ENCODE measurements at regions not wholly inside any gene's neighbourhood (a gene's known extent, or its start where the extent isn't known, plus 50 kb on each side); places are given as distances from the start of the nearest gene placed in this dataset.
"Not testable (repeated sequence)": the region's sequence is repeated elsewhere in the genome, so short reads cannot be mapped to it uniquely, and the experiment has no call there.

DNA sequence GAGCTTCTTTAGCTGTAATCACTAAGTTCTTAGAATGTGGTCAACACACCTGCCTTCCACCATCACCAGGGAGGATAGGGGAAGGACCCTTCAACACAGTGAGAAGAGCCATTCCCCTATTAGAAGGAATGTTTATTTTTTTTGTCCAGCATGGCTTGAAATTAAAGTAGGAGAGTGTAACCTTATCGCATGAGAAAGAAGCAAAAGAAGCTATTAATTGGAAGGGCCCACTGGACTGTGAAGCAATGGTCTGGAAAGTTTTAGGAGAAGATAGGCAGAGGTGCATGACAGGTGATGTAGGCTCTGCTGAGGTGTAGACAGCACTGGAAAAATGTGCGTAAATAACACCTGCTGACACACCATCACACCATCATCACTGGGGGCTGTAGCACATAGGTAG is 1526.0 kb downstream of the MAT2B start:
- DNase-seq: no peak

DNA sequence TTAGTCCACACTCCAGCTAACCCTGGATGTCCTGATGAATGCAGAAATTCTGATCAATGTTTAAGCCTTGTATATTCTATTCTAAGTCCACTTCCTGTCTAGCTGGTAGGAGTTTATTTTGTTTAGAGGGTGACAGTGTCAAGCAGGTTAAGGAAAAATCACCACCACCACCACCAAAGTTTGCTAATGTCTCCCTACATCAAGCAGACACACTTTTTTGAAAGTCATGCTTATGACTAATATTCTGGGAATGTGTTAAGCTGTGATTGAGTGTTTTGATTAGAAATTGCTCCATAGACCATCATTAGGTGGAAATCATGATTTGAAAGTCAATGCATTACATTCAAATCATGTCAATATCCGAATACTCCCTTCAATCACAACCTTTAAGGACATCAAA is 1530.1 kb downstream of the MAT2B start:
- no peak for DNase-seq

DNA sequence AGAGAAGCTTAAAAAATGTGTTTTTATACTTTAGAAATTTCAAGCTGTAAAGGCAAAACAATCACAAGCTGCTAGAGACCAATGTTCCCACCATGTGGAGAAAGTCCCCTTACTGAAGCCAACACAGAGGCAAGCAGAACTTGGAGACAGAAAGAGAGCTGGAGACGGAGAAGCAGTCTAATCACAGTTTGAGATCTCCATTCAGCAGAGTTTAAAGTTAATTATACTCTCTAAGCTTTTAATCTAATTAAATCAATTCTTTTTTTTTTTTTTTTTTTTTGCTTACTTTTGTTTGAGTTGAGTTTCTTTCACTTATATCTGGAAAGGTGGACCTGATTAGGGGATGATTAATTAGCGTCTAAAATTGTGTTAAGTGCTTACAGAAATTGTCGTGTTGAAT is 1534.3 kb downstream of the MAT2B start:
- no peak for DNase-seq

GRCh38 chr5:165045941-165046340 is 1540.5 kb downstream of the MAT2B start:
- not testable (repeated sequence) for DNase-seq

GRCh38 chr5:165055476-165055875 is 1550.1 kb downstream of the MAT2B start:
- DNase-seq: no peak

DNA sequence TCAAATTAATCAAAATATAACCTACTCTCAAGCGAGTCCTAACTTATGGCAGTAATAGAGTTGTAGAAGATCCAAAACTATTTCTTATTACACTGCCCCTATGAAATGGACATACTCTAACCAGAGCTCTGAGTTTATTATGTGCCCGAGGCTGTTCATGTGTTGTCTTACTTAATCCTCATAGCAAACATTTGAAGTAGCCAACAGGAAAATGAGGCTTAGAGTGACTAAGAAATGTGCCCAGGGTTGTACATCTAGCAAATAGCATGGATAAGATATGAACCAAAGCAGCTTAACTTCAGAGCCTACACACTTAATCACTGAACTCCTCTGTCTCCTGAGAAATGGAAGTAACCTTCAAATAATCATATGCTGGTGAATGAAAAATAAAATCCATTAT is 1551.7 kb downstream of the MAT2B start:
- DNase-seq: no peak

DNA sequence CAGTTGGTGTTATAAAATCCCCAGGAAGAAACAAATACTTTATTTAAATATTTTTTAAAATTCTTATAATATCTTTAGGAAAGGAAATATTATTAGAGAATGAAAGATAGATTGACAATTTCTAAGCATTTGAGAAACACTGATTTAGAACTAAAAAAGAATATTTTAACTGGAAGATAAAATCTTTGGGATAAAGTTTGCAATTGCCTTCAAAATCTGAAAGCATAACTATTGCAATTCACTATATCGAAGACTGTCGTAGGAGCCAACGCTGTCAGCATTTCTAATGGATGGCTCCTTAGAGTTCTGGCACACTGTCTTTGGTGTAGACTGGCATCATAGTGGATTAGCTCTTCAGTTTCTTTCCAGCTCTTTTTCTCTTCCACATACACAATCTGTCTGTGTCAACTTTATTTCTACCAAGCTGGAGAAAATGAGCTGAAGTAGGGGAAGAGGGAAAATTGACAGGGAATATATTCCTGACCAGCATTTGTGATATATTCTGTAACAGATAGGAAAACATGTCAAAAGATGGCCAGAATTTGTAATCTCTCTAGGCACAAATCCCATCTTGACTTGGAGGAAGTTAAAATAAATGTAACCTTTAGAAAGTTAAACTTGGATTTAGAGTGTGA is 1561.4 kb downstream of the MAT2B start:
- no peak for DNase-seq

GRCh38 chr5:165076686-165077085 is 1571.3 kb downstream of the MAT2B start:
- DNase-seq: no peak

DNA sequence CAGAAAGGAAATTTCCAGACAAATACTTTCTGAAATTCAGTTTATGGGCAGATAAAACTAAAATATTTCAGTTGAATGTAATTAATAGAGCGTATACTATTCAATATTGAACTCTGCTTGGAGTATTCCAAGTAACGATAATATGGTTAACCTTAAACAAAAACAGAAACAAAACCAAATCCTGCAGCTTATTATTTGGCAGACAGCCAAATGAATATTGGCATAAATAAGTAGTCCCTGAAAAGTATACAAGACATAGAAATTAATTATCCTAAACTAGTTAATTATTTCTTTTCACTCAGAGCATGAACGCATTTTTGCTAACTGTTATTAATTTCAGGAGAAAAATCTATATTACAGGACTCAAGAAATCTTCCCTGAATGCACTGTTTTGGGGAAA is 1574.0 kb downstream of the MAT2B start:
- DNase-seq: no peak

DNA sequence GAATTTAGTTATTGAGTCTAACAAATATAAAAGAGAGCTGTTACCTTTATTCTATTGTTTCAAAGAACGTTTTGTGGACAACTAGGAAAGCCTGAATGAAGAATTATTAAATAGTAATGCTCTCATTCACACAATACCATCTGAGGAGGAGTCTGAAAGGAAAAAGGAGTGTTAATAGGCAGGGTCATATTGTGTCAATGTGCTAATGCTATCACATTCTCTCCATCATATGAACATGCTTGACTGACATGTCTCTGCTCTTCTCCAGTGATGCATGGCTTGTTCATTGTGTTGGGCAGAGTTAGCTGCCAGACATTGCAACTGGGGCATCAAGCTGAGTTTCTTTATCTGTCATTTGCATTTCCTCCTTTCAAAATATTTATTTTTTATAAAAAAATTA is 1578.0 kb downstream of the MAT2B start:
- DNase-seq: no peak

DNA sequence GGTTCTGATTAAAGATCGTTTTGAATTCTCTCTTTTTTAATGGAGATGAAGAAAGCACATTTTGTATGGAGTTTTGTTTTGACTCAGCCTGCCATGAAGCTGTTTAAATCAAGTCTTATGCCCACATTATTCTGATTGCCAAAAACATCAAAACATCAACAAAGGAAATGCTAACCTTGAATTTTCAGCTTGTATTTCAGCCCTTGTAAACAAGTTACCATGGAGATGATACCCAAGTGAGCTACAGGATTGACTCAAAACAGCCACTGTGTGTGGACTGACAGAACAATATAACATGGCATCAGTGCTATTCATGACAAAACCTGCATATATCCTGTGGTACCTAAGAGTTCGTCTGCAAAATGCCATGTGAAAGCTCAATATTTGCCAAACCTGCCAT is 1581.0 kb downstream of the MAT2B start:
- DNase-seq: no peak

DNA sequence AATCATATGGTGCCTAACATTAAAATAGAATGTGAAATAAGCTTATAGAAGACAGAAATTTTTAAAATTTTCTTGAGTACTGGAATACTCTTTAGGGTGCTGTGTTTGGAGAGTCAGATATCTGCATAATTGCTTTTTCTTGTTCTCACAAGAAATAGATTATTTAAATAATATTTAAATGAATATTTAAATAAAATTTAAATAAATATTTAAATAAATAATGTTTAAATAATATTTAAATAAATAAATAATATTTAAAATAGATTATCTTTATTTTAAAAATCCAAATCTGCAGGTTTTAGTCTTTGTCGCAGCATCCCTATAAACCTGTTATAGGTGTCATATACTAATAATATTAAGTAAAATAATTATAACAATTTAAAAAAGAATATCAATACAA is 1589.4 kb downstream of the MAT2B start:
- DNase-seq: no peak

DNA sequence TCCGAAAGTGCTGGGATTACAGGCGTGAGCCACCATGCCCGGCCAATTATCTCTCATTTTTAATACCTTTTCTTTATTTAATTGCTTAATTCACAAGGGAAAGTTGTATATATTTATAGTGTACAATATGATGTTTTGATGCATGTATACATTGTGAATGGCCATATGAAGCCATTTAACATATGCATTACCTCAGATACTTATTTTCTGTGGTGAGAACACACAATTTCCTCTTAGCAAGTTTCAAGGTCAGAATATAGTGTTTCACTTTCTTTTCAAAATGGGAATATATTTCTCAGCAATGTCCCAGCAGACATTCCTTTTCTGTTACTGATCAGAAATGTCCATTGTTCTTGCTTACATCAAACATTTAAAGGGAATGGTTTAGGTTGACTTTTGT is 1596.3 kb downstream of the MAT2B start:
- no peak for DNase-seq

GRCh38 chr5:165104611-165105010 is 1599.2 kb downstream of the MAT2B start:
- no peak for DNase-seq

DNA sequence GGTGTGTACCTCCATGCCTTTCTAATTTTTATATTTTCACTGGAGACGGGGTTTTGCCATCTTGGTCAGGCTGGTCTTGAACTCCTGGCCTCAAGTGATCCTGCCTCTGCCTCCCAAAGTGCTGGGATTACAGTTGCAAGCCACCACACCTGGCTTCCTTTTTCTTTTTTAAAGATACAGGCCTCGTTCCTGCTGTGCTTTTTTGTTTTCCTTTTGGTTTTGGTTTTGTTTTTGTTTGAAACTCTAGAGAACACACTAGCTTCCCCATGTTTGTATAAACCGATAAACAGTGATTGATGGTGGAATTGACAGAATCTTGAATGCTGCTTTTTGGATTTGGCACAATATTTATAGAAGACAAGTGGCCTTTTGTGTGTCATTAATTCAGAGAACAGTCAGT is 1603.4 kb downstream of the MAT2B start:
- no peak for DNase-seq

- no peak for DNase-seq
Observed at GRCh38 chr5:165119175-165119574, 1613.8 kb downstream of the MAT2B start.

DNA sequence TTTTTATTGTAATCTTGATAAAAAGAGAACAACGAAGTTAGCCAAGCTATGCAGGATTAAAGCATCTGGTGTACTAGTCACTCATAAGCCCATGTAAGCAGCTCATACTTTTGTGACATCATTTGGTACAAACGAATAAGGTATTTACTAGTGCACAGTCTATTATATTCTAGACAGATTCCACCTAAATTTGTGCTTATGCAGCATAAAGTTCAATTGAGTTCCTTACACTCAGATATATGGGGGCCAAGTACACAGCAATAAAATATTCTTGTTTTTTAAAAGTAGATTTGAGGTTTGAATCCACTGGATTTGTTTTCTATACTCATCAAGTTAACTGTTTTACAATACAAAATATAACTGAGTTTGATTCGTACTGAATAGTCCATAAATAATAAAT is 1621.2 kb downstream of the MAT2B start:
- no peak for DNase-seq

DNA sequence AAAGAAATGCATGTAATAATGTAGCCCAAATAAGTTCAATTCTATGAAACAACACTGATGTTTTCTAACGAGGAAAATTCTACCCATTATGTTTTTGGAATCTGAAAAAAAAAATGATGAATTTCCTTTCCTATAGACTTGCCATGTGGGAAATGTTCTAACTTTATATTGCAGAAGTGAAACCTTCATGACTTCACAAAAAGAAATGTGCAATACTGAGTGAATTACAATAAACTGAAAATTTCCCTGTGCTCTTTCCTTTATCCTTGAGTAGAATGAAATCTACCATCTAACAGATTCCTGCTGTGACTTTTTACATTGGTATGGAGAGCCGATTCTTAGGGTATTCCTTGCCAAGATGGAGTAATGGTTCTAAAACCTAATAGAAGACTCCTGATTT is 1622.5 kb downstream of the MAT2B start:
- no peak for DNase-seq

DNA sequence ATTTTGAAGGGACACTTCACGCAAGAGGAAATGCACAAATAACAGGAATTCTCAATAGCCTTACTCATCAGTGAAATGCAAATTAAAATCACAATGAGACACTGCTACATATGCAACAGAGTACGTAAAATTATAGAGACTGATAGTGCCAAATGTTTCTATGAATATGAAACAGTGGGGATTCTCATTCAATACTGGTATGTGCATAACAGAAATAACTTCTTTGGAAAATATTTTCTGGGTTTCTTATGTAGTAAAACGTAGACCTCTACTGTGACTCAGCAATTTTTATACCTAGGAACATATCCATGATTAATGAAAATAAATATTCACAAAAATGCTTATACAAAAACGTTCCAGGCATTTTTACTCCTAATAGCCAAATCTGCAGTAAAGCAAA is 1625.2 kb downstream of the MAT2B start:
- peak; percentile 17 for DNase-seq

- DNase-seq: peak; percentile 49
Observed at GRCh38 chr5:165134155-165134554, 1628.7 kb downstream of the MAT2B start.

GRCh38 chr5:165135565-165135964 is 1630.1 kb downstream of the MAT2B start:
- DNase-seq: no peak

DNA sequence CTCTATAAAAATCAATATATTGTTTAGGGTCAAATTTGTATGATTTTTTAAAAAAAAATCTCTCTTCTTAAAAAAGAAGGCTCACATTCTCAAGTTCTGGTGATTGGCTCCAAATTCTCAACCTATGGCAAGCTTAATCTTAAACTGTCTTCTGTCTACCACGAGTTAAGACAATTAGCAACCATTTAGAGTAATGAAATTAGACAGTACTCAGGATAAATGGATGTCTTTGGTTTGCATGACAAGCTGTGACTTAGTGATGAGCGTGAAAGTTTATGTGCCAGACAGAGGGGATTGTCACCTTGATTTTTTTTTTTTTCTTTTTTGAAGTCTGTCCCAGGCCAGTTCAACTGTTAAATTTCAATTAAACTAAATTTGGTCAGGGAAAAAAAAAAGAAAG is 1632.3 kb downstream of the MAT2B start:
- no peak for DNase-seq

- DNase-seq: no peak
Observed at GRCh38 chr5:165138236-165138635, 1632.8 kb downstream of the MAT2B start.

- no peak for DNase-seq
Observed at GRCh38 chr5:165139262-165139661, 1633.8 kb downstream of the MAT2B start.

DNA sequence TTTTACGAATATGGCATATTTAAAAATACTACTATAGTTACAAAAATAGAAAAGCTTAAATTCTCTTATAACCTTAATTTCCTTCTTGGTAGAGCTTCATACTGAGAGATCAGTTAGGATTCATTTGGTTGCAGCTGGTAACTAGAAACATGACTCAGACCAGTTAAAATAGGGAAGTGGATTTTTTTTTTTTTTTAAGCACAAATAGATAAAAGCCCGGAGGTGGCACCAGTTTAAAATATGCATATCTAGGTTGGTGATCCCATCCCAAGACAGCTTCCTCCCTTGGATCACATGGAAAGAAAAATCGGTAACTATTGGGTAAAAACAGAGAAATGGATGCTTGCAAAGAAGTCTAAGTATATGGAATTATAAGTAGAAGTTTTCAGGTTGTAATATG is 1634.3 kb downstream of the MAT2B start:
- DNase-seq: no peak

DNA sequence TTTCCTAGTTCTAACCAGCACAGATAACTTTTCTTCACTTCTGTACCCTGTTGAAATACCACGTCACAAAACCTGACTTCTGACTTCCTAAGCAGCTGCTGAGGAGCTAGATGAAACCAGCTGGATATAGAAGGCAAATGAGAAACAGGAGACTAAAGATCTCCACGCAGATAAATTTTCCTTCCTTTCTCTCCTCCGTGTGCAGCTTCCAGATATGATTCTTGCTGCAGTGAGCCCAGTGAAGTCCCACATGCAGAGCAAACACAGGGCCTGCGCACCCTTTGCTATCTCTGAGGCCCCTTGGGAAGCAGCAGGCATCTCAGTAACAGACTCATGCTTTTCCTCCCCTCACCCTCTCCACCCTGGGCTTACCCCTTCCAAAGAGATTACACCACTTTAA is 1638.3 kb downstream of the MAT2B start:
- DNase-seq: no peak
